ENCODE measurements at regions not wholly inside any gene's neighbourhood (a gene's known extent, or its start where the extent isn't known, plus 50 kb on each side); places are given as distances from the start of the nearest gene placed in this dataset.
"Not testable (repeated sequence)": the region's sequence is repeated elsewhere in the genome, so short reads cannot be mapped to it uniquely, and the experiment has no call there.

GRCh38 chr5:39780347-39780746 is 355.6 kb upstream of the DAB2 start:
- no peak for DNase-seq

GRCh38 chr5:39779831-39780230 is 355.1 kb upstream of the DAB2 start:
- DNase-seq, result no peak

DNA sequence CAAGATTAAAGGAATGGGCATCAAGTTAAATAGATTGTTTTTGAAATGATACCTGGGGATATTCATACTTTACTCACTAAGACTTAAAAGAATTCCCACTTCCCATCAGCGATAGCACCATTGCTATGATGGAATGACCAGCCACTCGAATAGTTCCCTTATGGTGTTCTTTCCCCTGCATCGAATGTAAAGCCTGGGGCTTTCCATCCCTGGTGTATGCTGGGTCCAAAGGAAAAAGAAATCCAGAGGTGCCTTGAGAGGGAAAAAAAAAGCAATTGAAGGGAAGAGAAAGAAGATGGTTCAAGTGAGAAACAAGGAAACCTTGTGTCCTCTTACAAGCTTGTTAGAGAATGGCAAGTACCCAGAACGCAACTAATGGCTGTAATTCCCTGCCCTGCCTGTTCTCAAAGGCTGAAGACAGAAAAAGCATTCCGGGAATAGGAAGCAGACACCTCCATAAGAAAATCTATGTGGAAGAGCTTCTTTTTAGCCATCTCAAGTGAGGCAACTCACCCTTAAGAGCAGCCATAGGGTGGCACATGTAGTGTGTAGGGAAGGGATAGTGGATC is 351.1 kb upstream of the DAB2 start:
- no peak for DNase-seq

DNA sequence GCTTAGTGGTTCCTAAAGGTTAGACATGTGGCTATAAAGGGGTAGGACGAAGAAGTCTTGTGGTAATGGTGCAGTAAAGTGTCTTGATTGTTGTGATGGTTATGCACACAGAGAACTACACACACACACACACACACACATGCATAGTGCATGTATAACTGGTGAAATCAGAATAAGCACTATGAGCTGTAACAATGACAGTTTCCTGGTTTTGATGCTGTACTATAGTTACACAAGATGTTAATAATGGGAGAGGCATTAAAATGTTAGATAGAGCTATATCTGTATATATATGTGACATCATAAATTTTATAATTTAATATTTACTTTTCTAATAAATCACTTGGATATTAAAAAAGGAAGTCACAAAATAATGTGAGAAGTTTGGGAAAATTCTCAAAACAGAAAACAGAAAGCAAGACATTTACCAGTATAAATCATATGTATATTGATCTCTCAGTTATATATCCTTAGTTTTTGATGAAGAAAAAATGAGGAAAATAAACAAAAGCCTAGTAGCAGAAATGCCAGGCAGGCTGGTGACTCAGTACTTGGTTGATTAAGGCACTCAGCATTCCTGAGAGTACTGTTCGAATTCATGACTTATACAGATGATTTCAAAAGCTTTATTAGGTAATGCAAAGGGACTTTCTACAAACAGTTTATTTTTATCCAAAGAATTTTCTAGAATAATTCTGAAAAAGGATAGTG is 350.5 kb upstream of the DAB2 start:
- DNase-seq, result no peak

DNA sequence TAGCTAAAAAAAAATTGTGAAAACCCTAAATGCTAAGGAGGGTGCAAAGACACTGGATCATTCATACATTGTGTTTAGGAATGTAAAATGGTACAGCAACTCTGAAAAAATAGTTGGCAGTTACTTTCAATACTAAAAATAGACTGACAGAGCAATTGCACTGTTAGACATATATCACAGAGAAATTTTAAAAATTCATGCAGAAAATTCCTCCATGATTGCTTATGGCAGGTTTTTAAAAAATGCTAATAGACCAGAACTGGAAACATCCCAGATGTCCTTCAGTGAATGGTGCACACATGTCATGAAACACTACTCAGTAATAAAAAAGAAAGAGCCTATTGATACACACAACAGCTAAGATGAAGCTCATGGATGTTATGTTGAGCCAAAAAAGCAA is 349.8 kb upstream of the DAB2 start:
- DNase-seq, result no peak

DNA sequence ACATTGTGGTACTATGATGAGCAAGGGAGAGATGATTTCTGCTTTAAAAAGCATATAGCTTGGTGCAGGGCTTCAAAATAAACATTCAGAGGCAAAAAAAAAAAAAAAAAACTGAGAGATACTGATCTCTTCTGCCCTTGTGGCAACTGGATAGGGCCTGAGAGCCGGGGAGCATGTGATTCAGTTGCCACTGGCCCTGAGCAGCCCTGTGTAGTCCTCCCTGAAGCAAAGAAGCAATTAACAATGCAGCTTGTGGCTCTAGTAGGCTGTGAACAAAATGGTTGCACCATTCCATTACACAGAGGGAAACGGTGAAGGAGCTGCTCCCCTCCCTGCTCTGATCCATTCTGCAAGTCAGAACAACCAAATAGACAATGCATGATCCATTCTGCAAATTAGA is 347.5 kb upstream of the DAB2 start:
- no peak for DNase-seq

DNA sequence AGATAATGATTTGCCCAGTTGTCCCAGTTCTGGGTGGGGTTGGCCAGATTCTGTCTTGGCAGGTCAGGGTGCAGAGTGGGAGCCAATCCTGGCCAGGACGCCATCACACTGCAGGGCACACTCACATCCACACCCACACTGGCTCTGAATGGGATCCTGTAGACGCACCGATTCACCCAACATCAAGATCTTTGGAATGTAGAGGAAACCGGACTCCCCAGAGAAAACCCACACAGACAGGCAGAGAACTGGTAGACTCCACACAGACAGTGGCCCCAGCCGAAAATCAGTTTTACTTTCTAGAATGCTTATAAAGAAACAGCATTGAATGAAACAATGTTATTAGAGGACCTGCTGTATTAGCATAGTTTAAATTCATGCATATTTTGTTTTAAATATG is 343.1 kb upstream of the DAB2 start:
- DNase-seq, result no peak

DNA sequence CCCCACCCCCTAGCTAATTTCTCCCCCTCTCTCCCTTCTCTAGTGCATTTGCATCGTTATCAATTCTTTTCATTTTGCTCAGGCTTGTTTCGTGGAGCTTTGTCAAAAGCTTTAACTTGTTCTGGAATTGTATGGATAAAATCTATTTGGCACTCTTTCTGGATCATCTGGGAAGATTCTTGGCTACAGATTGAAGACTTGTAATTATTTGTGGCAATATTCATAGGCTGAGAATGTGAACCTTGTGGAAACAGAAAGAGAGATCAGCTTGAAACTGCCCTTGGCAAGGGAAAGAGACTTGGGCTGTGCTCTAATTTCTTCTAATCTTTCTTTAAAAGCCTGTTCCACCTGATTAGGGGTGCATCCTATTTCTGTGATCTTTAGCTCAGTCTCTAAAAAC is 340.6 kb upstream of the DAB2 start:
- no peak for DNase-seq

DNA sequence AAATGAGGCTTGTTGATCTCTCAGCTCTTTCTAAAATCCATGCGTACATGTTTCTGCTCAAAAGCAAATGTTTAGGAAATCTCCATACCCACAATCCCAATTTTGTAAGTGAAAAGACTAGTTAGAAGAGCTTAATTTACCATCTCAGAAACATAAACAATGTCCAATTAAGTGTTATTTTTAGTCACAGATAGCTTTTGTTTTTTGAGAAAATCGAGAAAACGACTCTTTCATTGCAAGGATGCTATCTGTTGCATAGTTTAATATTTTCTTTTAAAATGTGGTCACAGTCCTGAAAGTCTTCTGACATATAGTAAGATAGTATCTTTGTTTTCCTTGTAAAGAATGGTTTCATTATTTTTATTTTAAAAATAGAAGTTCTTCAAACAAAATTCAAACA is 338.0 kb upstream of the DAB2 start:
- DNase-seq, result no peak

DNA sequence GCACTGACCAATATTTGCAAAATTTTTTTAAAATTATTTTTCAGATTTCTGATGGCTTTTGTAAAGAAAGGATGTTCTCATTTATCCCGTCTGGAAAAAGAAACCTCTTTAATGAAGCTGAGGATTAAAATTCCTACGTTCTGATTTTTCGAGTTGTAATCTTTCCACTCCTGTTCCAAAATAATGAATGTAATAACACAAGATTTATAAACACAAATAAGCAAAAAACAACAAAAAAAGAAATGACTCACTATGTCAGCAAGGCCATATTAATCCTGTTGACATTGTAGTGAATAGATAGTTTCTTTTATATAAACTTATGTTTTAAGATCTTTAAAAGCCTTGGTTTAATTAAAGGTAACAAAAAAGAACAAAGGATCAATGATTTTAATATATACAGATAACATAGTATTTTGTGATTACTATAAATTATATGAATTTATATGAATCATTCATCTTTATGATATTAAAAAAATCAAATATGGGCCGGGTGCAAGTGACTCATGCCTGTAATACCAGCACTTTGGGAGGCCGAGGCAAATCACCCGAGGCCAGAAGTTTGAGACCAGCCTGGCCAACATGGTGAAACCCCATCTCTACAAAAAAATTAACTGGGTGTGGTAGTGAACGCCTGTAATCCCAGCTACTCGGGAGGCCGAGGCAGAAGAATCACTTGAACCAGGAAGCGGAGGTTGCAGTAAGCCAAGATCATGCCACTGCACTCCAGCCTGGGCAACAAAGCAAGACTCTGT is 336.6 kb upstream of the DAB2 start:
- DNase-seq, result no peak

- DNase-seq, result no peak
Measured at GRCh38 chr5:39760385-39761198, 335.8 kb upstream of the DAB2 start.

GRCh38 chr5:39759701-39760100 is 334.9 kb upstream of the DAB2 start:
- no peak for DNase-seq

- no peak for DNase-seq
Measured at GRCh38 chr5:39758426-39758825, 333.6 kb upstream of the DAB2 start.

DNA sequence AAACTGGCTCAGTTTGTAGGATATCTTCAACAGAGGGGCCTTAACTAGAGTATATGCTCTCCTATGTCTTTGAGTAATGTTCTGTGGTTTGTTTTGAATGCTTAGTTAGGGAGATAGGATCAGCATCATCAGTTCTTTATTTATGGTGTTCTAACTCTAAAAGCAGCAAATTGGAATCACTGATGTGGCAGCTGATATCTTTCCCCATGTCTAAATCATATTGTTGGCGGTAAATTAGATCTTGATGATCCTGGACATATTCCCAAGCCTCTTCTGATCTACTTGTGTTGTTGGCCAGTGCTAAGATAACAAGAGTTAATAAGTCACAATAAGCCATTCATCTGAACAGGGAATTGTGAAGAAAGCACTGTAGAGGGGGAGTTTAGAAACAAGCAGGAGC is 332.4 kb upstream of the DAB2 start:
- DNase-seq, result no peak

GRCh38 chr5:39755986-39756385 is 331.2 kb upstream of the DAB2 start:
- no peak for DNase-seq

DNA sequence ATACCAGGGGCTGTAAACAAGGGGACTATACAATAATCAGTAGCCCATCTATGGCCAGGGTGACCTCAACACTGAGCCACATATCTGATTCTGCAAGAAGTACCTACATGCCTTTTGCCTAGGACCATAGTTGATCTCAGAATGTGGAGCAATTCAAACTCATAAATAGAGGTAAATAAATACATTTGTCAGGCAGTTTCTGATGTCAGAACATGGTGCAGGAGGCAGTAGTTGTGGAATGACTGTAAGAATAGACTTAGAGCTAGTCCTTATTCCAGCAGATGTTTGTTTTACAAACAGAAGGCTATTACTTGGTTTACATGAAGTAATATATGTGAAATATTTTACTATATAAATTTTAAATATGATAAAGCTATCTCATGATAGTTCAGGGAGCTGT is 330.7 kb upstream of the DAB2 start:
- no peak for DNase-seq

GRCh38 chr5:39753747-39754146 is 329.0 kb upstream of the DAB2 start:
- DNase-seq, result not testable (repeated sequence)

- DNase-seq, result no peak
Measured at GRCh38 chr5:39750661-39751060, 325.9 kb upstream of the DAB2 start.

DNA sequence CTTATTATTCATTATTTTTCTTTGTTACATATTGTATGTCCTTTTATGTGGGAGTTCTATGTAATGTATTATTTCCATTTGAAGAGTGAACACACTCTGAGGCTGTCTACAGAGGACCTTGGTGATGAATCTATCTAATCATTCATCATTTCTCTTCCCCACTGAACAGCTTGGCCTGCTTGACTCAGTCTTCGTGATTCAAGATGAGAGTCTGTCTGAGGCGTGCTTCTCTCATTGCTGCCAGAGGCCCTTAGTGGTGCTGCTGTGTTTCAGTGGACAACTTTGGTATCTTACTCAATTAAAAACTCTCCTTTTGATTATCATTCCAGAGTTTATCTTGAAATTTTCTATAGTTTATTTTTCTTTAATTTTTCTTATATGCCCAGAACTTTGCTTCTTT is 318.1 kb upstream of the DAB2 start:
- no peak for DNase-seq

GRCh38 chr5:39740404-39740803 is 315.6 kb upstream of the DAB2 start:
- DNase-seq, result no peak

GRCh38 chr5:39732166-39732565 is 307.4 kb upstream of the DAB2 start:
- DNase-seq, result no peak

DNA sequence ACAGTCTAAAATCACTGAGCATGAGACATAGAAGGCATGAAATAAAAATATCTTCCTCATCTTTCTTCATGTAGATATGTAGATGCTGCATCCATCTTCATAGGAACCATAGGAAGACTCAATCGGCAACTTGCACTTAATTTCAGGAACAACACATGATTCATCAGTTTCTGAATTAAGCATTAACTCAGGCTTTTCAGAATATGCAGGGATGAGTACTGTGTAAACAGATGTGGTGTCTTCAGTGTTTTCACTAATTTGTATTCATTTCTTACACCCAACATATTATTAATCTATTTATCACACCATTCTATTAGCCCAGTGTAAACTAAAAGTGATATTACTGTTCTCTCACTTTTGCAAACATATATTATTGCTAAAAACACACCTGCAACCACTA is 305.9 kb upstream of the DAB2 start:
- DNase-seq, result no peak

DNA sequence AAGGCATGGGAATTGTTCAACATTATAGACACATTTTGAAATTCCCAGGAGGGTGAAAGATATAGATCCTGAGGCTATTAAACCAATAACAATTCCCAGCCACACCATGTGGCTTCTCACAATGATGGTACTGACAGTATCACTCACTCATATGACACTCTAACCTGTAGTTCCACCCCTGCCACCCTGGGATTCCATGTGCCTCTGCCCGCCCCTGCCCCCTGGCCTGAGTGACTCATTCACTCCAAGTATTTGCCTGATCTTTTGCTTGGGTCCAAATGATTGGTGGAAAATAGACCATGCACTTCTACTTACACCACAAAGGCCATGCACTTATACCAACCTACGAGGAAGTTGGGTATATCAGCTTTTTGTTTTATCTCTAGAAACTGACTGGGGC is 305.2 kb upstream of the DAB2 start:
- no peak for DNase-seq

GRCh38 chr5:39726467-39726866 is 301.7 kb upstream of the DAB2 start:
- DNase-seq, result no peak
